ENCODE measurements at regions not wholly inside any gene's neighbourhood (a gene's known extent, or its start where the extent isn't known, plus 50 kb on each side); places are given as distances from the start of the nearest gene placed in this dataset.

DNA sequence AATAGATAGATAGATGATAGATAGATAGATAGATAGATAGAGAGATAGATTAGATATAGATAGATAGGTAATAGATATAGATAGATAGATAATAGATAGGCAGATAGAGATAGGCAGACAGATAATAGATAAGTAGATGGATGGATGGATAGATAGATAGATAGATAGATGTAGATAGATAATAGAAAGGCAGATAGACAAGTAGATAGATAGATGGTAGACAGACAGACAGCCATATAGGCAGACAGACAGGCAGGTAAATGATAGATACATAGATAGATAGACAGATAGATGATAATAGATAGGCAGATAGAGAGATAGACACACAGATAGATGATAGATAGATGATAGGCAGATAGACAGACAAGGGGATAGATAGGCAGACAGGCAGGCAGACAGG, 191.4 kb upstream of the TNRC6C start:
- DNase-seq (ENCODE audit: low spot score): no peak
- intact Hi-C loops (cut with DNase I): no loop called here

DNA sequence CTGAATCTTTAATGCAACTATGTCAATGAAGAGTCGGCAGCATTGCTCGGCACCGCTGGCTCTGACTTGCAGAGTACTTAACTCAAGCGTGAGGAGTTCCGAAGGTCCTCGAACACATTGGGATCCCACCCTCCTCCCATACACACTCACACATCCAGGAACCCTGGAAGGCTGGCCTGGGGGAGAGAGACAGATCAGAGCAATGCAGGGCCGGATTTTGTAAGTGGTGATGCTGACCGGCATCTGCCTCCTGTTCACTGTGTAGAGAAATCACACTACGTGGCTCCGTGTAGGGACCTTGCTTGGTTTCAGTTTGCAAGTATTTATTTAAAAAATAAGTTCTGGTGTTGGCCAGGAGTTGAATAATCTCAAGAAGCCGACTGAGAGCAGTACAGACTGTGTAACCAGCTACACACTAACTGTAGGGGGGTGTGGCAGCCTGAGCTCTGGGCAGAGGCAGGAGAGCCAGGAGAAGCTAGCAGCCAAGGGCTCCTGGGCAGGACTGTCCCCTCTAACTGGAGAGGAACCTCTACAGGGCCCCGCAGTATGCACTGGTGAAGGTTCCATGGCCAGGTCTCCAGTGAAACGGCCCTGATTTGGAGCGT, 190.2 kb upstream of the TNRC6C start:
- intact Hi-C loops (cut with DNase I): no loop called here
- DNase-seq (ENCODE audit: low spot score): no peak

DNA sequence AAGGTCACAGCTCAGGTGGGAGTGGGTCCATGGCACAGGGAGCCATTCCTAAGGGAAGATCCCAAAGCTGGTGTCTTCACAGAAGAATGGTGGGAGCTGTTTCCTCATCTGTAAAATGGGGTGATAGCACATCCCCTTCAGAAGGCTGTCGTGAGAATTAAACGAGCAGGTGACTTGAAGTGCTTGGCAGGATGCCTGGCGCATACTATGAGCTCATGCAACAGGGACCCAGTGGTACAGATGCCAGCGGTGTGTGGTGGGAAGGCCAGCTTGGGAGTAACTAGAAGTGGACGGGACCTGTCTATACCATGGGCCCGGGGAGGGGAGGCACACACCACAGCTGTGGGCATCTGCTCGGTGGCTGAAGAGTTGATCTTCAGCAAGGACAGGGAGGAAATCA, 189.3 kb upstream of the TNRC6C start:
- no peak for DNase-seq (ENCODE audit: low spot score)
- intact Hi-C loops (cut with DNase I): no loop called here

GRCh38 chr17:77769762-77770161, 188.7 kb upstream of the TNRC6C start:
- DNase-seq (ENCODE audit: low spot score): no peak
- intact Hi-C loops (cut with DNase I): no loop called here

GRCh38 chr17:77770331-77771105, 188.0 kb upstream of the TNRC6C start:
- intact Hi-C loops (cut with DNase I): no loop called here
- DNase-seq (ENCODE audit: low spot score): no peak

GRCh38 chr17:77771145-77771544, 187.4 kb upstream of the TNRC6C start:
- no peak for DNase-seq (ENCODE audit: low spot score)
- intact Hi-C loops (cut with DNase I): no loop called here

GRCh38 chr17:77771587-77771986, 186.9 kb upstream of the TNRC6C start:
- intact Hi-C loops (cut with DNase I): no loop called here
- DNase-seq (ENCODE audit: low spot score): no peak

DNA sequence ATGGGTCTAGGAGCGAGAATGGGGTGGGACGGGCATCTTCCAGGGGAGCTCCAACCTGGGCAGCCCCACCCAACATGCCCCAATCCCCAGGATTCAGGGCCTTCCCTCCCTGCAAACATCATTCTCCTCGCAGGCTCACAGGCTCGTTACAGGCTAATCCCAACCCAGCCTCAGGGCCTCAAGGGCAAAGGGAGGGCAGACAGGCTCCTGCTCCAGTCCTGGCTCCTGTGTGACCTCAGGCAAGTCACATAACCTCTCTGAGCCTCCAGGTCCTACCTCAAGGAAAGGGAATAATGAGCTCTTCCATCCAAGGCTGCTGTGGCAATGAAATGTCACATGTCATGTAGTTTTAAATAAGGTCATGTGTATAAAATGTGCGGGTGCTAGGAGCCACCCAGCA, 186.5 kb upstream of the TNRC6C start:
- intact Hi-C loops (cut with DNase I): no loop called here

DNA sequence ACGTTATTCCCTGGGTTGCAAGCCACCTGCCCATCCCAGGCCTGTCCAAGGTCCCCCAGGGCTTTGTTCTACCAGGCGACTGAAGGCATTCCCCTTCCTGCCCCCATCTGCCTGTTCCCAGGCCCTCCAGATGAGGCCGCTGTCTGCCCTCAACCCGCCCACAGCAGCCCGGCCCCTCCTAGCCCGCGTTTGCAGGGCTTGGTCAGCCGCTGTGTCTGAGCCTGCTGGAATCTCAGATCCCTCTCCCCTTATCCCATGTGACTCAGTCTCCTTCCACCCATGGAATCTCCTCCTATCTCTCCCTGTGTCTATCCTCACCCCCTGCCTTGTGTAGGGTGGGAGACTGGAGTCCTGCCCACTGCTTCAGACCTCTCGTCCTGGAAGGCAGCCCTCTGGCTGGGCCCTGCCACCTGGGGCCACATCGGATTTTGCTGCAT, 186.0 kb upstream of the TNRC6C start:
- DNase-seq (ENCODE audit: low spot score): peak; percentile 90
- intact Hi-C loops (cut with DNase I): no loop called here

More for the DNA sequence above, 186.5 kb upstream of the TNRC6C start:
- no peak for DNase-seq (ENCODE audit: low spot score)

- no peak for DNase-seq (ENCODE audit: low spot score)
- intact Hi-C loops (cut with DNase I): no loop called here
Measured at GRCh38 chr17:77772899-77773358, 185.6 kb upstream of the TNRC6C start.

- intact Hi-C loops (cut with DNase I): loop anchor here in 1 of 2 donors (1.0 kb wide), 1 partner anchor 33 kb away; no protein-coding TSS in a partner anchor
Measured at GRCh38 chr17:77774182-77774581, 184.3 kb upstream of the TNRC6C start.

GRCh38 chr17:77778636-77779489, 179.6 kb upstream of the TNRC6C start:
- DNase-seq (ENCODE audit: low spot score): no peak
- intact Hi-C loops (cut with DNase I): loop anchor here in 1 of 2 donors (5.0 kb wide), 1 partner anchor 422 kb away; no protein-coding TSS in a partner anchor

More at GRCh38 chr17:77774182-77774581, 184.3 kb upstream of the TNRC6C start:
- DNase-seq (ENCODE audit: low spot score): no peak

GRCh38 chr17:77779711-77780539, 178.6 kb upstream of the TNRC6C start:
- DNase-seq (ENCODE audit: low spot score): no peak
- intact Hi-C loops (cut with DNase I): loop anchor here in 1 of 2 donors (5.0 kb wide), 1 partner anchor 423 kb away; no protein-coding TSS in a partner anchor

GRCh38 chr17:77781536-77781935, 177.0 kb upstream of the TNRC6C start:
- no peak for DNase-seq (ENCODE audit: low spot score)
- intact Hi-C loops (cut with DNase I): no loop called here

- DNase-seq (ENCODE audit: low spot score): no peak
- intact Hi-C loops (cut with DNase I): no loop called here
Measured at GRCh38 chr17:77782201-77782600, 176.3 kb upstream of the TNRC6C start.

DNA sequence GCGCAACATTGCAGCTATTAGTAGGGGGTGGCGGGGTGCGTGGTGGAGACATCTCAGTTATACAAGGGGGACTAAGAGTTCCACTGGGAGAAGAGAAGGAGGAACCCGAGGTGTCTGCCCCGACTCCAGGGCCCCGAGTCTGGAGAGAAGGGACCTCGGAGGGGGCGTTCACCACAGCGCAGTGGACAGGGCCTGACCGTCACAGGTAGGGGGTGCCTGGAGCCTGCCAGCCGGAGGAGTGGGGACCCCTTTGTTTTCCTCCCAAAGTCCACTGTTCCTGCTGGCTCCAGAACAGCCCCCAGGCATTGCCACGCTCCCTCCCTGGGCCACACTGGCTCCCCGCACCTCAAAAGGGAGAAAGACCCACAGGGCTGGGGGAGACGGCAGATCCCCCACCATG, 175.9 kb upstream of the TNRC6C start:
- intact Hi-C loops (cut with DNase I): no loop called here
- DNase-seq (ENCODE audit: low spot score): no peak

GRCh38 chr17:77783991-77784820, 174.3 kb upstream of the TNRC6C start:
- no peak for DNase-seq (ENCODE audit: low spot score)
- intact Hi-C loops (cut with DNase I): no loop called here

DNA sequence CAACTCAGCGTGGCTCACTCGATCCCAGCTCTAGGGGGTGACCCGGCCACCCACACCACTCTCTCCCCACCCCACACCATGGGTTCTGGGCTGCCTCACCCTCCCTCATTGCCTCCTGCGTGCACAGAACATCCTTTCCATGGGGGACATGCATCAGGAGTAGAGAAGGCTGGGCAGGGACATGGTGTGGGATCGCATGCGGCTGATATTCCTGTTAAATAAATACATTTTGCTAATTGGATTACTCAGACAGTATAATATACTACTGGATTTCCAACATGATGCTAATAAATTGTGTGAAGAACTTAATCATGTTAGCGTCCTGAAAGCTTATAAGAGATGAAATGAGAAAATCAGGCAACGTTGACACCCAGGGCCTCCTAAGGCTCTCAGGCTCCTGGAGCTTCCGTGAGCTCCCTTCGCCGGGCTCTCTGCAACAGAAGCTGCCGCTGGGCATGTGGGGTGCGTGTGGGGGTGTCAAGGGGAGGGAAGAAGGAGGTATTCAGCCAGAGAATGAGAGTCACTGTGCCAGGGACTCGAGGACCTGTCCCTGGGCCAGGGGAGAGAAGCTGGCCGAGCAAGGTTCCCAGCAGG, 173.1 kb upstream of the TNRC6C start:
- no peak for DNase-seq (ENCODE audit: low spot score)
- intact Hi-C loops (cut with DNase I): no loop called here
